GM21529 (cell line): ENCODE measurements at regions not wholly inside any gene's neighbourhood (a gene's known extent, or its start where the extent isn't known, plus 50 kb on each side); places are given as distances from the start of the nearest gene placed in this dataset.

Experiments used
- ATAC-seq: cut with Tn5 transposase; IDR thresholded peaks from one replicate; pipeline ENCODE4 v1.9.1; 2021; ENCODE audit not compliant: unreplicated experiment

- ATAC-seq: no peak
Measured at GRCh38 chr7:42337225-42337905, 100.4 kb upstream of the GLI3 start.

GRCh38 chr7:42332605-42333222 is 95.7 kb upstream of the GLI3 start:
- no peak for ATAC-seq

- no peak for ATAC-seq
Measured at GRCh38 chr7:42319631-42320030, 82.6 kb upstream of the GLI3 start.

- no peak for ATAC-seq
Measured at GRCh38 chr7:42315631-42316030, 78.6 kb upstream of the GLI3 start.

- no peak for ATAC-seq
Measured at GRCh38 chr7:42315103-42315502, 78.1 kb upstream of the GLI3 start.

- no peak for ATAC-seq
Measured at GRCh38 chr7:42314696-42315095, 77.7 kb upstream of the GLI3 start.

- no peak for ATAC-seq
Measured at GRCh38 chr7:42311195-42311594, 74.2 kb upstream of the GLI3 start.

- no peak for ATAC-seq
Measured at GRCh38 chr7:42292991-42293521, 56.0 kb upstream of the GLI3 start.

GRCh38 chr7:42289473-42289872 is 52.5 kb upstream of the GLI3 start:
- no peak for ATAC-seq
